Stimulated activated CD4-positive, alpha-beta T cell treated with anti-CD3 and anti-CD28 coated beads, TNF-alpha, amount 100 ng/mL, for 48 hours (primary cell): ENCODE measurements at regions not wholly inside any gene's neighbourhood (a gene's known extent, or its start where the extent isn't known, plus 50 kb on each side); places are given as distances from the start of the nearest gene placed in this dataset.
"Not testable (repeated sequence)": the region's sequence is repeated elsewhere in the genome, so short reads cannot be mapped to it uniquely, and the experiment has no call there.

Source experiments
- DNase-seq, 3 donors: peaks; one replicate each; pipeline ENCODE4 v3.0.0-alpha.2; 2020; ENCODE audit warnings: low read depth in 3 of 3

- no peak for DNase-seq
These were observed 170.1 kb upstream of the PHACTR1 start for GRCh38 chr6:12546410-12547002.

- no peak for DNase-seq
These were observed 168.0 kb upstream of the PHACTR1 start for GRCh38 chr6:12548526-12548925.

- not testable (repeated sequence) for DNase-seq
These were observed 167.1 kb upstream of the PHACTR1 start for GRCh38 chr6:12549445-12549844.

- not testable (repeated sequence) for DNase-seq
These were observed 161.7 kb upstream of the PHACTR1 start for GRCh38 chr6:12554820-12555219.

- no peak for DNase-seq
These were observed 161.3 kb upstream of the PHACTR1 start for GRCh38 chr6:12555267-12555666.

- DNase-seq, result no peak
These were observed 160.8 kb upstream of the PHACTR1 start for GRCh38 chr6:12555781-12556180.

GRCh38 chr6:12557765-12558164 lies 158.8 kb upstream of the PHACTR1 start:
- no peak for DNase-seq

- no peak for DNase-seq
These were observed 156.3 kb upstream of the PHACTR1 start for GRCh38 chr6:12560315-12560714.

GRCh38 chr6:12566618-12567123 lies 149.9 kb upstream of the PHACTR1 start:
- no peak for DNase-seq

- DNase-seq, result no peak
These were observed 148.9 kb upstream of the PHACTR1 start for GRCh38 chr6:12567682-12568081.

- DNase-seq, result no peak
These were observed 146.9 kb upstream of the PHACTR1 start for GRCh38 chr6:12569646-12570045.

GRCh38 chr6:12570461-12571030 lies 146.0 kb upstream of the PHACTR1 start:
- DNase-seq, result no peak

GRCh38 chr6:12572896-12573827 lies 143.4 kb upstream of the PHACTR1 start:
- DNase-seq, result no peak

- DNase-seq, result no peak
These were observed 140.6 kb upstream of the PHACTR1 start for GRCh38 chr6:12575961-12576360.

GRCh38 chr6:12576389-12576788 lies 140.2 kb upstream of the PHACTR1 start:
- DNase-seq, result no peak

- DNase-seq, result no peak
These were observed 139.3 kb upstream of the PHACTR1 start for GRCh38 chr6:12577124-12577850.

- no peak for DNase-seq
These were observed 138.5 kb upstream of the PHACTR1 start for GRCh38 chr6:12578097-12578496.

- DNase-seq, result no peak
These were observed 137.8 kb upstream of the PHACTR1 start for GRCh38 chr6:12578751-12579150.

GRCh38 chr6:12580290-12580689 lies 136.3 kb upstream of the PHACTR1 start:
- DNase-seq, result no peak

GRCh38 chr6:12582421-12583110 lies 134.0 kb upstream of the PHACTR1 start:
- no peak for DNase-seq
